Kidney capillary endothelial cell (primary cell): ENCODE measurements at regions not wholly inside any gene's neighbourhood (a gene's known extent, or its start where the extent isn't known, plus 50 kb on each side); places are given as distances from the start of the nearest gene placed in this dataset.
"Not testable (repeated sequence)": the region's sequence is repeated elsewhere in the genome, so short reads cannot be mapped to it uniquely, and the experiment has no call there.

Experiments used
- DNase-seq: peaks from one replicate; pipeline ENCODE4 v3.0.0-alpha.2; 2018; ENCODE audit warnings: low spot score

DNA sequence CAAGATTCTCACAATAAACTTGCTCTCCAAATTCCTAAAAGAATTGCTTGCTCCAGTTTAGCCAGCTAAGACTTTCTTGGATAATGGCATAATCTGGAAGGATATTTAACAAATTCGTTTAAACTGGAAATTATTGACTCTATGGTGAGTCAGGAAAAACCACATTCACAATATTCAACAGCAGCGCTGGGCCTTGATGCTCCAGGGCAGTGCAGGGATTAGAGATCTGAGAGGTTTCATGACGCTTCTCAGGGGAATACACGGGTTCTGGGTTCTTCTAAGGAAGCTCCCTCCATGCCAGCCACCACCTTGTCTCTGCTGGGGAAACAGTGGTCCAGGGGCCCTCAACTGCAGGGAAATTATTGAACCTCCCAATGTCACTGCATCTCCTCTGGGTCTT, 123.3 kb upstream of the FAM20C start:
- not testable (repeated sequence) for DNase-seq

DNA sequence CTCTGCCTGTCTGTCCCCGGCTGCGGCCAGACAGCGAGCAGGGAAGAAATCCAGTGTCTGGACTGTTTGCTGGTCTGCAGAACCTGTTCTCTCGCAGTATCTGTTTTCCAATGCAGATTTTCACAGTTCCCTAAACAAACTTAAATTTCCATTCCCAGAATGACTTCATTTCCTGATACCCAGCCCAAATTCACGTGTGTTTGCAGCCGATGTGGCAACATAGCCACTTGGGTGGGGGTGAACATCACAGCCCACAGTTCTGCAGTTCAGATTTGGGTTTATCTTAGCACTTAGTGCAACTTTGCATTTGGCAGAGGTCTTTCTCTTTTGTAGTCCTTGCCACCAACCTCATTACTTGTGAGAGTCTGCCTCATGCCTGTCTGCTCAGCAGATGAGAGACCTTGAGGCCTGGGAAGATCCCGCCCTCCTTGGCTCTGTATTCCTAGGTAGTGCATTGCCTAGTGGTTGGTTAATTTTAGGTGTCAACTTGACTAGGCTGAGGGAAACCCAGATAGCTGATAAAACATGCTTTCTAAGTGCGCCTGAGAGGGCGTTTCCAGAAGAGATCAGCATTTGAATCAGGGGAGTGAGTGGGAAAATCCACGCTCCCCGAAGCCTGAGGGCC, 122.8 kb upstream of the FAM20C start:
- DNase-seq = not testable (repeated sequence)

DNA sequence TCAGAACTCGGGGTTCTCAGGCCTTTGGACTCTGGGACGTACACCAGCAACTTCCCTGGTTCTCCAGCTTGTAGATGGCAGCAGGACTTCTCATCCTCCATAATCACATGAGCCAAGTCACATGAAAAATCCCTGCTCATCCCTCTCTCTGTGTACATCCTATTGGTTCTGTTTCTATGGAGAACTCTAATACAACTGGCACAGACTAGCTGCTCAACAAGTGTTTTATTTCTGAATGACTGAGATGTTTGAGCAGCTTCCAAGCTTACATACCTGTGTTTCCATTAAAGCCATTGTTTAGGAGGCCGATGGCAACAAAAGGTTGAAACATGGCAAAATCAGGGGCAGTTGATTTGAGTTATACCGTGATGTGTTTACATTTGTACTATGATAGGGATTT, 122.2 kb upstream of the FAM20C start:
- not testable (repeated sequence) for DNase-seq

DNA sequence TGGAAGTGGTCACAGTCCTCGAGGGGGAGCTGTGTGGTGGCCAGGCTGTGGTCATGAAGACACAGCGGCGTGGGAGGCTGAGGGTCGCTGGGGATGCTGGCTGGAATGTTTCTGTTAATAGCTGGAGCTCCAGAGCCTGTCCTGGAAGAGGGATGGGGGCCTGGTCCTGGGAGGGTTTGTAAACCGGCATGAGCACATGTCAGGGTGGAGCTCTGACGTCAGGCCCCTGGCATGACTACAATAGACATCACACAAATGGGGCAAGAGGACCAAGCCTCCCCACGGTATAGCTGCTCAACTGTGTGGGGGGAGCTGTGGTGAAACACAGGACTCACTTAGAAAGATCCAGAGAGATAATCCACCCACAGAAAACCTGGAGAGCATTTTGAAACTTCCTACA, 121.4 kb upstream of the FAM20C start:
- not testable (repeated sequence) for DNase-seq

DNA sequence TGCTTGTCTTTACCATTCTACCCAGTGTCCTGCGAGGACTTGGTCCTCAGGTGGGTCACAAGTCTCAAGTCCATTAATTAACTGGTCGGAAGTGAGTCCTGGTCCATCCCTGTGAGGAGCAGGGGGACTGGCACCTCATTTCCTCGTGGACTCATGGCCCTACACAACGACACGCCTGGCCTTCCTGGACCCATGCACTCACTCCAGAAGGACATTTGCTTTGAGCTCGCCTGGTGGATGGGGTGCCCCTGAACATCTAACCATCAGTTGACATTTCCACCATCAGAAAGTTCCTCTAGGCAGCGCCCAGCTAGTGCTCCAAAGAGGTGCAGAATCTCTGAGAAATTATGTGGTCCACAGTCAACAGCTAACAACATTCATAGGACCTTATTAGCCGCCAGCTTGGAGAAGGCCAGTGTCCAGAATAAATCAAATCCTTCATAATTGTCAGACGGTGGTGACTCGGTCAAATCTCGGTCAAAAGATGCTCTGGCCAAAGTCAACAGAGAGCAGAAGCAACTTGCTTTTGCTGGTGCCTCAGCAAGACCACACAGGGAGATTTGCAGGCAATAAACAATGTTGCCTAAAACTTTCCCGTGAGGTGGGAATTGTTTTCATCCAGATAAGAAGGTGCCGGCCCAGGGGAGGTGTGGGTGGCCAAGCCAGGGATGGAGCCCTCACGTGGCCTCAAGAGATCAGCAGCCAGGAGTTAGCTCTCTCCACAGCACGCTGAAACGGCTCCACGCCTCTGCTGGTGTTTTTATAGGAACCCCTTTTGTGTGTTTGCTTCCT, 119.9 kb upstream of the FAM20C start:
- DNase-seq = not testable (repeated sequence)

DNA sequence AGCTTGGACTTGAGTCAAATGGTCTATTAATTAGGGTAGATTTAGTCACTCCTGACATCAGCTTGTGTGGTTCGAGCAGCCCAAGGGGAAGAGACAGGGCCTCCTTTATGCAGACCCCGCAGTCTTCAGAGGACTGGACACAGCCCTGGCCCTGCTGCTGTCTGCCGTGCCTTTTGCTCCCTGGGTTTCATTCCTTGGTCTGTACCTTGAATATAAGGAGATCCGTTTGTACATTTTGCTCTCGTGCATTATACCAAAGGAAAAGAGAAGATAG, 119.4 kb upstream of the FAM20C start:
- DNase-seq = not testable (repeated sequence)

DNA sequence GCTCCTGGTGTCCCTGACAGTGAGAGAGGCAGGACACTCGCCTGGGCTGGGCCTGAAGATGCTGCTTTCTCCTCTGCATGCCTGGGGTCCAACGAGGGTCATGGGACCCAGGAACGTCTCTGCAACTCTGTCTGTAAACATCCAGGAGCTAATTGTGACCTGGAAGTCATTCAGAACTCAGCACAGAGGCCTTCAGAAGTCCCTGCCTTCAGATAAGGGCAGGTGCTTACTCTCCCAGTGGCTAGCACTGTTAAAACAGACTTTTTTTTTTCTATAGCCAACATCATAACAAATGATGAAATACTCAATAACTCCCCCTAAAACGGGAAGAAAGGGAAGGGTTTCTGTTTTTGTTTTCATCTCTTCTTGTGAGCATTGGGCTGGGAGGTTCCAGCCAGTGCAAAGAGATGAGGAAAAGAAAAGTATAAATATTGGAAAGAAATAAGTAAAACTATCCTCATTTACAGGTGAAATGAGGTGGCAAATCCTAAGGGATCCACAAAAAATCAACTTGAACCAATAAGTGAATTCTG, 118.3 kb upstream of the FAM20C start:
- not testable (repeated sequence) for DNase-seq

DNA sequence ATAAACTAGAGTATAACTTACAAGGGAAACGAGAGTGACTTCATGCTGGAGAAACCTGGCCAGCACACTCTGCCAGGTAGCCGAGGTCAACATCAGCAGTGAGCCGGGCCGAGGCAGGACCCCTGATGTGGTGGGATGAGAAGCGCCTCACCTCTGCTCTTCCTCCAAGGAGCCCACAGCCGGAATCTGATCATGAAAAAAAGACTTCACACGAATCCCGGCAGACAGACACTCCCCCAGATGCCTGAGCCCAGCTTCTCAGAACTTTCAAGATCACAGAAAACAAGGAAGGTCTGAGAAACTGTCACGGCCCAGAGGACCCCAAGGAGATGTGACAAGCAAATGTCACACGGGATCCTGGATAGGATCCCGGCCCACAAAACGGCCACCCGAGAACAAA, 116.9 kb upstream of the FAM20C start:
- not testable (repeated sequence) for DNase-seq

DNA sequence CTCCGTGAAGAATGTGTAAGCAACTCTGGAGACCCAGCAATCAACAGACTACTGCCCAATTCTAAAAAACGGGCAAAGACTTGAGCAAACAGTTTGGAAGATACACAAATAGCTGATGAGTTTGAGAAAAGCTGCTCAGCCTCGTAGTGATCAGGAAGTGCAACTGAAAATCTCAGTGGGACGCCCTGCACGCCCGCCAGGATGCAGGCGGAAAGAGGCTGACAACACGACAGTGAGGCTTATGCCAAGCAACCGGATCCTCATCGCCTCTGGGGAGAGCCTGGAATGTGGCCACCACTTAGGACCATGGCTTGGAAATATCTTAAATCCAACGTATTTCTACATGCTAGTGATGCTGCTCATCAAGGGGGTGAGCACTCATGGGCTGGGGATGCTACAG, 116.2 kb upstream of the FAM20C start:
- not testable (repeated sequence) for DNase-seq

DNA sequence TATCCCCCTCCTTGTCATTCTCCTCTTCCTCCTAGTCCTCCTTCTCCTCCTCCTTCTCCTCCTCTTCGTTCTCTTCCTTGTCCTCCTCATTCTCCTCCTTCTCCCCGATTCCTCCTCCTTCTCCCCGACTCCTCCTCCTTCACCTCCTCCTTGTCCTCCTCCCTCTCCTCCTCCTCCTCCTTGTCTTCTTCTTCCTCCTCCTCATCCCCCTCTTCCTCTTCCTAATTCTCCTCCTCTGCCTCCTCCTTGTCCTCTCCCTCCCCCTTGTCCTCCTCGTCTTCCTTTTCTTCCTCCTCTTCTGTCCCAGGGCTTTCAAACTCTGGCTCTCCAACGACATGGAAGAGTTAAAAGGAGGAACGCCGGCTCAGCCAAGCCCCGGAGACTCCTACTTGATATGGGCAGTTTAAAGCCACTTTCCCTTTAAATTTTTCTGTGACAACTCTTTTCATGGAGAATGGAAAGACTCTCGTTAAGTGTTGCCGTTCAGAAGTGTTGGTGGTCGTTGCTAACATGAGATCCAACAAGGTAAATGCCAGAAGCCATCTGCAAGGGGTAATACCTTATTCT, 115.5 kb upstream of the FAM20C start:
- DNase-seq = not testable (repeated sequence)

DNA sequence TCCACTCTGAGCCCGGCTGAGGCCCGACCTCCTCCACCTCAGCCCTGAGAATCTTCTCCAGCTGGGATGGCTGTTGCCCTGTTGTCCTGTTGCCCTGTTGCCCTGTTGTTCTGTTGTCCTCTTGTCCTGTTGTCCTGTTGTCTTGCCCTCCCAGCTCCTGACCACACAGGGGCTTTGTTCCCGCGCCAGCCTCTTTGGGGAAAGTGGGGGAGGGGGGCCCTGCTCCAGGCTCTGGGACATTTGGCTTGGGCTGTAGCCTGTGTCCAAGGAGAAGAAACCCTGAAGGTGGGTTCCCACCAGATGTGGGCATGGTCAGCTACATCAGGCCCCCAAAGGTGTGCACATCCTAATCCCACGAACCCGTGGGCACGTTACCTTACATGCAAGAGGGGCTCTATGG, 113.5 kb upstream of the FAM20C start:
- not testable (repeated sequence) for DNase-seq

DNA sequence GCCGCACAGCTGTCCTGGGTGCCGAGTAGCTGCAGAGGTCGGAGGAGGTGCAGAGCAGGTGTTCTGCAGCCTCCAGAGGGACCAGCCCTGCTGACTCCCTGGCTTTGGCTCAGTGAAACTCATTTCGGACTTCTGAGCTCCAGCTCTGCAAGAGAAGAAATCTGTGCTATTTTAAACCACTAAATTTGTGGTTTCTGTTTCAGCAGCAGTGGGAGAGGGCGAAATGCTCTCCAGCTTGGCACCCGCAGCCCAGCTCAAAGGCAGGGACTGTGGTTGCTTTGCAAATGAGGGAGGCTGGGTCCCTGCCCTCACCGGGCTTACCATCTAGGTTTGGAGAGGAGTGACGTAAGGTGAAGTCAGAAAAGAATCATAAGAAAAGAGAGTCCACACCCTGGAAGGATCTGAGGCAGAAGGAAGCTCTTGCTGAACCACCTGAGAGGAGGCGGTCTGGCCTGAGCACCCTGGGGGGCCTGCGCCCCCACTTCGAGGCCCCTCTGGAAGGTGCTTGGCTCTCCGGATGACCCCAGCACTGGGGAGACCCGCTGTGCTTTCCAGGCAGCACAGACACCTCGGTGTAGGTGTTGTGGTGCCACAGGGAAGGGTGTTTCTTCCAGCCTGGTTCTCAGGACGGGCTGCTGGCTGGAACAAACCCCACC, 112.8 kb upstream of the FAM20C start:
- not testable (repeated sequence) for DNase-seq

DNA sequence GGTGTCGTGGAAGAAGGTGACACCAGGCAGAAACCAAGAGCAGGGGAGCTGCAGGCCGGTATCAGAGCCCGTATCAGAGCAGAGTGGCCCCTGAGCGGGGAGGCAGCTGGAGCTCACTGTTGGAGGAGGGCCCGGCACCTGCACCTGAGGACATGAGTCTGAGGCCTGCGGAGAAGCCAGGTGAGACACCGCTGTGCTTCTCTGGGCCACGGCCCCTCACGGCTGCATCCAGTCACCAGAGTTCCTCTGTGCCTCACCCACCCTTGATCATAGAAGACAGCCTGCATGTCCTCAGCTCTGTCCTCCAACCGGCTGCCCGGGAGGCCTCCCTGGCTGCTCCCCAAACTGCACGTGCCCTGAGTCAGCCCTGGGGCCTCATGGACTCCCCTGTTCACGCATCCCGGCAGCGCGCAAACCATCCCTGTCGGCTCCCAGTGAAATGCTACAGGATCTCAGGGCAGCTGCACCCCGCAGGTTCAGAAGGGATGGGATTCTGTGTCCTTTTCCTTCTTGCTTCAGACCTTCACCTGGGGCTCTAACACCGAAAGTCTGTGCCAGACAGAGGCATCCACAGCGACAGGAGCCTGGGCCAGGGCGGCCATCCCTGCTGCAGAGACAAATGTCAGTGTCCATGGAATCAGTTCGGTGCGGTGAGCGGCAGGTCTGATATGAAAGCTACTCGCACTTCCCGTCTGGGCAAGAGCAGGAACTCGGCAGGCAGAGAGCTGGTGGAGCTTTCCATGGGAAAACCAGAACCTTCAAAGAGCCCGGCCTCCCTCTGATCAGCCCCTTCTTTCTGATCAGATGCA, 111.9 kb upstream of the FAM20C start:
- DNase-seq = no peak

DNA sequence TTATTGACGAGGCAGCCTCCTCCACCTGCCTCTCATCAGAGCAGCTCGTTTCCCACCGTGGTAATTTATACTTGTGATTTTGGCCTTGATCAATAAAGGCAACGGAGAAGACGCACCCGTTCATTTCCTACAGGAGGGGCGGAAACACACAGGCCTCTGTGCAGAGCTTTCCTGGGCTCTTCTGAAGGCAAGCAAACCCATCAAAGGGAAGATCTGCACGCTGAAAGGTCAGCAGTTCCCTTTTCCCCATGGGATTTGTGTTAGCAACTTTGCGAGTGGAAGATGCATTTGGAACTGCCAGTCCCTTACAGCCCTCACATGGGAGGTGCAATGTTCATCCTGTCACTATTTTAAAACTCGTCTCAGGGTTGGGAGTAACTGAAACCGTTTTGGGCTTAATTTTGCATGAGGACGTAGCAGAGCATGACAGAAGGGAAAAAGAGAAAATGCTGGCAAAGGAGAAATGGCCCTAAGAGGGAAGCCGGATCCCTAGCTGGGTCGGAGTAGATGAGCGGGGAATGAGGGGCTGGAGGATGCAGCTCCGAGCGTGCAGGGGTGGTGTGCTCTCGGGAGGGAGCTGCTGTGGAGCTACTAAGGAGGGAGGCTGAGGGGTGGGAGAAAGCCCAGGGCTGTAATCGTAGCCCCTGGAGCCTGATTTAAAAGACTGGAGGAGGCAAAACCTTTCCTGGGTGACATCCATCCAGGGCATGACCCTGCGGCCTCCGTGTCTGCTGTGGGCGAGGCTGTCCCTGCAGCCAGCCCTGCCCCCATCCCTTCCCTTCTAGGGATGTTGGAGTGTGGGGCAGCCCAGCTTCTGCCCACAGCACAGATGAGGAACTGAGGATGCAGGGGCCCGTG, 111.1 kb upstream of the FAM20C start:
- no peak for DNase-seq

DNA sequence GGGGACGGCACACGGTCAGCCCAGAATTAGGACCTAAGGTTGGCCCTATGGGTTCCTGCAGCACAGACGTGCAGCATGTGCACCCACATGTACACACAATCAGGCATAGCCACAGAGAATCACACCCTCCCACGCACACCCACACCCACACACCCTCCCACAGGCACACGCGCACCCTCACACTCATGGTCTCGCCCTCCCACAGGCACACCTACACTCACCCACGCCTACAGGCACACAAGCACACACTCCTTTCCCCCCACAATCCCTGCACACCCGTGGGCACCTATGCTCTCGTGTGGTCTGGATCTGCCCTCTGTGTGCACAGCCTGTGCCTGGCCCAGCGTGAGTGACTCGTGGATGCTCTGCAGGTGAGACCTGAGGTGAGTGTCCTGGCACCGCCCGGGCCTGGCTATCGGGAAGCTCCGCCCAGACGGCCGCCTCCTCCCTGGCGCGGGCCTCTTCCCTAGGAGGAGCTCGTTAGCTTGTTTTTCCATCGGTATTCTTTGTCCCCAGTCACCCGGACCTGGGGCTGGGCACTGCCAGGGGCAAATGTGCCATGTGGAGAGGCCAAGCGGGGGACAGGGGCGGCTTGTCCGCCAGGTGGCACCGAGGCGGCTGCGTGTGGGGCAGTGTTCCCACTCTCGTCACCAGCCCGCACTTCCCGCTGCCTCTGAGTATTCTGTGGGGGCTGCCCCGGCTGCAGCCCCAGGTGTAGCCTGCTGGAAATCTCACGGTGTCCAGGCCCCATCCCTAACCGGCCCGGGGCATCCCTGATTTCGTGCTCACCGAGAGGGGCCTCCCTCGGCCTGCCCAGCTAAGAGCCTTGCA, 110.2 kb upstream of the FAM20C start:
- DNase-seq = no peak

DNA sequence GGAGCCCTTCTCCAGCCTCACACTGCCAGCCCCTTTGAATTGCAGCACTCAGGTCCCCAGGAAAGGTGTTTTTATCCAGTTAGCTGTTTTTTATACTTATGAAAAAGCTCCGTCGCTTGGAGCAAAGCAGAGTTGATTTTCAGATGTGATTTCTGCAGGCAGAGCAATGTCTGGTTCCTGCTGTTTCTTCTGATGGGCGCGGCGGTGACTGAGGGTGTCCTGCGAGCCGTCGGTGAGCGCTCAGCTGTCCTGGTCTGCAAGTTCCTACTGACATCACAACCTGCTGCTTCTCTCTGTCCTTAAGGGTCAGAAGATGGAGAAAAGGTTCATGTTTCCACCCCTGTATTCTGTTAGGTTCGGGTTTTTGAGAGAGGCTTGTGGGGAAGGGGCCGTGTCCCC, 109.6 kb upstream of the FAM20C start:
- DNase-seq = no peak

DNA sequence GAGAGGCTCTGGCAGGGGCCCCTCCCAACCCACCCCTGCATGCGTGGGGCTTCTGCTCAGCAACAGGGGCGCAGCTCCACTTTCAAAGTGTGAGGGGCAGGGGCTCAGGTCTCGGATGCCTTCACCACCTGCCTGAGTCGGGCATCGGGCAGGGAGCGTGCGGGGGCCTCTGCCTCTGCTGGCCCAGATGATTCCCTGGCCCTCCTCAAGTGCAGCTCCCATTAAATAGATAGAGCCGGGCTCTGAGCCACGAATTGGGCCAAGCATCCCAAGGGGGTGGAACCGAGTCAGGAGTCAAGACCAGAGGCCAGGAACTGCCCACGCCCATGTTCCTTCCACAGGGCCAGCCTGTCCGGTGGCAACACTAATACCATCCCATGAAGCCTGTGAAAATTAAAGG, 108.9 kb upstream of the FAM20C start:
- DNase-seq = no peak

DNA sequence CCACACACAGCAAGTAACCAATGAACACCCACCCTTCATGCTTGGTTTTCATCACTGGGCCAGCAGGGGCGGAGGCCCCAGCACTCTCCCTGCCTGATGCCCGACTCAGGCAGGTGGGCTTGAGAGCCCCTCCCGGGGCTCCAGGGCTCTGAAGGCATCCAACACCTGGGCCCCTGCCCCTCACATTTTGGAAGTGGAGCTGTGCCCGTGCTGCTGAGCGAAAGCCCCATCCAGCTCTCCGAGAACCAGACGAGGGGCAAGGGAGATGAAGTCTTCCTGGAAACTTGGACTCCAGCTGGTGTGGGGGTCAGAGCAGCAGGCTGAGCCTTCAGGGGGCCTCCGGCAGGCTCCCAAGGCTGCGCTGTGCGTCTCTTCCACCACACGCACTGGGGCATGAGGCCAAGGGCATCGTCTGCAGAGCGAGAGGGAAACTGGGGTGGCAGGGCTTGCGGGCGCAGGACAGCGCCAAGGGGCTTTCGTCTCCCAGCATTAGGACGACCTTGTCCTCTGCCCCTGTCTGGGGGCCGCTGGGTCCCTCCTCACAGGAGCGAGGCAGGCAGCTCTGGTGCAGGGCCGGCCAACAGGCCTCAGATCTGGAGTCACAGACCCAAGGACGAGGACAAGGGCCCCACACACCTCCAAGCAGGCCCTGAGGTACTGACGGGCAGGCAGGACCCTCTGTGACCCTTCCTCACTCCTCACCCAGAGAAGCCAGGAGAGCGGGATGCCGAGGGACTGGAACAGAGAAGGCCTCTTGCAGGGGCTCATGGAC, 108.3 kb upstream of the FAM20C start:
- no peak for DNase-seq

DNA sequence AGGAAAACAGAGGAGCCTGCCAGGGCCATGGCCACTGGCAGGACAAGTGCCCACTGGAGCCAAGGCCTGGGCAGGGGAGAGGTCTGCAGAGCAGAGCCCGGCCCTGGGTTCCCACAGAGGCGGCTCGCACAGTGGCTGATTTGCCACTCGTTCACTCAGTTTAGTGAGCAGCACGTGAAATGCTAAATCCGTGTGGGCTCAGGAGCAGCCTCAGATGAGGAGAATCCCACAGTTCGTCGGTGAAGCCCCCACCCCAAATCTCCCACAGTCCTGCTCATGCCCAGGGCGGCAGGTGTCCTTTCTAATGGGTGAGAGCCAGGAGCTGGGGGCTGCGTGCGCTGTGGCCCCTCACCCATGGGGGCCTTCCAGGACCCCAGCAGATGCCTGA, 107.7 kb upstream of the FAM20C start:
- no peak for DNase-seq
